Erythroblast (primary cell): ENCODE measurements at regions not wholly inside any gene's neighbourhood (a gene's known extent, or its start where the extent isn't known, plus 50 kb on each side); places are given as distances from the start of the nearest gene placed in this dataset.

Experiments
- GATA1 ChIP-seq: IDR thresholded peaks from 2 replicates; pipeline ENCODE4 v1.6.1; 2011; ENCODE audit warnings: low read depth, mild to moderate bottlenecking, control low read depth, low read length, moderate library complexity
- POLR2A ChIP-seq: IDR thresholded peaks from 2 replicates; pipeline ENCODE4 v1.6.1; 2011; ENCODE audit warnings: mild to moderate bottlenecking, low read length

DNA sequence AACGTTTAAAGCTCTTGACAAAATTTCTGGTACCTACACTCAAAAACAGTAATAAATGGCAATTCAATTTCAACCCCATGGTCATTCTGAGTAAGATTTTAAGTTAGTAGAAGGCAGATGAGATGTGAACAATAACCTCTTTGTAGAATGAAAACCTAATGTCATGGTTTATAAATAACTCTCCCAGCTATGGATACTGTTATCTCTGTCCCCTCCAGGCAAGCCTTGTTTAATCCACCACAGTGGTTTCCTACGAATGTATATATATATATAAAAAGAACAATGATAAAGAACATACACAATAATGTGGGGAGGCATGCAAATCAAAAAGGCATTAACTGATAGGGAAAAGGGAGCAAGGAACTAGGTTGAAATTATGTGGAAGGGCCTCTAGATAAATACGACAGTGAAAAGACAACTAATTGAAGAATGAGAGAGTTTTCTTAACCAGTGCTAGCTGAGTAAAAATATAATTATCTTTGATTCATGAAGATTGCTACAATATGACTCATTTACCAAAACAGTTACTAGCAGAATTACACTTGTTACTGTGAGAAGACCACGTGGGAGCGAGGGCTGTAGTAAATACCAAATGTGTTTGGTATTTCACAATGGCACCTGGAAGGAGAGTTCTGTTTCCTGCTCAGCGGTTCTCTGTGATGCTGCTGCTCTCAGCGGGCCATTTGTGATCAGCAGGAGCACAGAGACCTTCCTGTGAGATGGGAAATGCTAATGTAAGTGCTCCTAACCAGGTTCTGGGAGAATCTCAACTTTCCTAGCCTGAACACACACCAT is 173.7 kb downstream of the MBOAT1 start:
- TF ChIP-seq POLR2A (no peak), GATA1 (no peak)
